Loucy (cell line): ENCODE measurements at regions not wholly inside any gene's neighbourhood (a gene's known extent, or its start where the extent isn't known, plus 50 kb on each side); places are given as distances from the start of the nearest gene placed in this dataset.

Experiments used
- EZH2phosphoT487 ChIP-seq: fragments of 200-600 bp; IDR thresholded peaks from 2 replicates; pipeline ENCODE4 v1.6.1; 2018; ENCODE audit warnings: antibody characterized with exemption, mild to moderate bottlenecking, moderate library complexity, borderline replicate concordance
- TF ChIP-seq, protein P1 (sequence below): fragments of 200-600 bp; sonication (generic); conservative IDR thresholded peaks from 2 replicates; pipeline ENCODE4 v1.5.1; 2014; ENCODE audit warnings: mild to moderate bottlenecking, antibody characterized with exemption, low read length

DNA sequence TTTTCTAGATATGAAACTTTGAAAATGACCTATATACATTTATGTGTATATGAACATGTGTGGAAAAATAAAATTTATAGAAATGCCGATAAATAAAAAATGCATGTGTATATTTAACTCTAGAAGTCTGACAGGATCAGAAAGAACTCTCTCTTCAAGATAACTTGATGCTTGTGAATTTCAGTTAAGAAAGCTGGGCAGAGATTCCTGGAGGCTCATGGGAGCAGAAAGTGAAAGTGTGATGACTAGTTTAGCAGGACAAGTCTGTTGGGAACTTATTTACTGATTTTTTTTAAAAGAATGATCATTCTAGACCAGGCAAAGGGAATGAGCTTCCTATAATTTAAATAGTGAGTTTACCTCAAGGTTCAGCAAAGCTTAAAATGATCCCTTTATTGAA is 81.5 kb upstream of the KCNAB1 start:
- TF ChIP-seq, protein P1, sequence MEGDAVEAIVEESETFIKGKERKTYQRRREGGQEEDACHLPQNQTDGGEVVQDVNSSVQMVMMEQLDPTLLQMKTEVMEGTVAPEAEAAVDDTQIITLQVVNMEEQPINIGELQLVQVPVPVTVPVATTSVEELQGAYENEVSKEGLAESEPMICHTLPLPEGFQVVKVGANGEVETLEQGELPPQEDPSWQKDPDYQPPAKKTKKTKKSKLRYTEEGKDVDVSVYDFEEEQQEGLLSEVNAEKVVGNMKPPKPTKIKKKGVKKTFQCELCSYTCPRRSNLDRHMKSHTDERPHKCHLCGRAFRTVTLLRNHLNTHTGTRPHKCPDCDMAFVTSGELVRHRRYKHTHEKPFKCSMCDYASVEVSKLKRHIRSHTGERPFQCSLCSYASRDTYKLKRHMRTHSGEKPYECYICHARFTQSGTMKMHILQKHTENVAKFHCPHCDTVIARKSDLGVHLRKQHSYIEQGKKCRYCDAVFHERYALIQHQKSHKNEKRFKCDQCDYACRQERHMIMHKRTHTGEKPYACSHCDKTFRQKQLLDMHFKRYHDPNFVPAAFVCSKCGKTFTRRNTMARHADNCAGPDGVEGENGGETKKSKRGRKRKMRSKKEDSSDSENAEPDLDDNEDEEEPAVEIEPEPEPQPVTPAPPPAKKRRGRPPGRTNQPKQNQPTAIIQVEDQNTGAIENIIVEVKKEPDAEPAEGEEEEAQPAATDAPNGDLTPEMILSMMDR: no peak
- no peak for TF ChIP-seq EZH2phosphoT487
